A673 (cell line): ENCODE measurements at regions not wholly inside any gene's neighbourhood (a gene's known extent, or its start where the extent isn't known, plus 50 kb on each side); places are given as distances from the start of the nearest gene placed in this dataset.

Experiments
- BruUV-seq: library from RNA; stranded (reverse); fragments of 400-500 nt; replicated peaks from 2 replicates; lab custom pipeline; 2021; lab: Mats Ljungman, UMichigan
- CTCF ChIA-PET: fragments of 300-600 bp; sonication (Branson Sonifier 250); formaldehyde crosslinking; loops from one replicate; lab custom pipeline; 2022; ENCODE audit warnings: antibody characterized with exemption; lab: Charles Lee
- POLR2A ChIA-PET: fragments of 300-600 bp; sonication (Branson Sonifier 250); formaldehyde crosslinking; loops from one replicate; lab custom pipeline; 2022; ENCODE audit warnings: antibody characterized with exemption; ENCODE audit not compliant: low non-redundant PET; lab: Charles Lee
- DNase-seq: peaks from one replicate; pipeline ENCODE4 v3.0.0-alpha.2; 2015; ENCODE audit warnings: low spot score
- H3K27ac ChIP-seq: fragments of 200-600 bp; sonication (generic); 2 replicates; pipeline ENCODE4 v1.5.1; 2016; ENCODE audit warnings: mixed run types, low read depth, mild to moderate bottlenecking, mixed read lengths, antibody characterized with exemption, low read length; ENCODE audit not compliant: poor library complexity, severe bottlenecking
- H3K27me3 ChIP-seq: fragments of 200-600 bp; sonication (generic); replicated peaks from 2 replicates; pipeline ENCODE4 v1.6.1; 2017; ENCODE audit warnings: mixed run types, low read depth, mild to moderate bottlenecking, mixed read lengths, antibody characterized with exemption, low read length; ENCODE audit not compliant: insufficient read depth, poor library complexity
- H3K36me3 ChIP-seq: fragments of 200-600 bp; sonication (generic); 2 replicates; pipeline ENCODE4 v1.6.1; 2016; ENCODE audit warnings: mixed run types, mild to moderate bottlenecking, mixed read lengths, antibody characterized with exemption, low read length; ENCODE audit not compliant: insufficient read depth, poor library complexity, severe bottlenecking
- H3K4me1 ChIP-seq: fragments of 200-600 bp; sonication (generic); 2 replicates; pipeline ENCODE4 v1.6.1; 2017; ENCODE audit warnings: mixed run types, mild to moderate bottlenecking, mixed read lengths, antibody characterized with exemption, low read length; ENCODE audit not compliant: insufficient read depth, poor library complexity, severe bottlenecking
- H3K4me3 ChIP-seq: fragments of 200-600 bp; sonication (generic); 2 replicates; pipeline ENCODE4 v1.5.1; 2016; ENCODE audit warnings: low read depth, mixed run types, mild to moderate bottlenecking, mixed read lengths, low read length; ENCODE audit not compliant: poor library complexity, severe bottlenecking
- H3K9me3 ChIP-seq: fragments of 200-600 bp; sonication (generic); 2 replicates; pipeline ENCODE4 v1.6.1; 2016; ENCODE audit warnings: mixed run types, low read depth, mild to moderate bottlenecking, mixed read lengths, antibody characterized with exemption, low read length; ENCODE audit not compliant: poor library complexity, severe bottlenecking
- CTCF ChIP-seq: fragments of 300-800, 200-600 bp; sonication (generic); conservative IDR thresholded peaks from 2 replicates; pipeline ENCODE4 v1.5.1; 2017; ENCODE audit warnings: low read depth, mild to moderate bottlenecking, antibody characterized with exemption, low read length, moderate library complexity, mixed read lengths
- EZH2 ChIP-seq: fragments of 200-600 bp; sonication (generic); IDR thresholded peaks from 2 replicates; pipeline ENCODE4 v1.6.1; 2017; ENCODE audit warnings: borderline replicate concordance, low read depth, mild to moderate bottlenecking, mixed read lengths, antibody characterized with exemption, low read length; ENCODE audit not compliant: poor library complexity, severe bottlenecking
- intact Hi-C: fragments of 100-400 bp; cut with micrococcal nuclease; formaldehyde crosslinking; loops from one replicate; pipeline ENCODE4 v1.10.0; 2022; ENCODE audit not compliant: unreplicated experiment

DNA sequence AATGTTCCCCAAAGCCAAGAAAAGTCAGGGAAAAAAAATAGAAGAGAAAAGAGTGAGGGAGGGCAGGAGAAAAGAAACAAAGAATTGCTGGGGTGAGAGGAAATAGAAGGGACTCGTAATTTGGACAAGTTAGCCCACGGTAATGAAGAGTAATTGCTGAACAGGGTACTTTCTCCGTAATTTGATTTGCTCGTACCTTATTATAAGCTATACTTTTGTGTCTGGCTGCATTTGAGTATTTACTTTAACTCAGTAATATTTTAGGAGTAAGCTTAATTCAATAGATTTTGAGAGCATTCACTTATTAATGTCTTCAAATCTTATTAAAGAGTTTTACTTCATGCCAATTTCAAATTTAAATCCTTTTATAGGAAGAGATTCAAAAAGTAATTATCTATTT lies 527.5 kb downstream of the COL11A1 start:
- DNase-seq, result no peak
- TF ChIP-seq EZH2 (no peak), CTCF (no peak)
- ChIA-PET CTCF (no interaction called here), POLR2A (no interaction called here)
- Histone ChIP-seq H3K4me1 (peaks cover 1% of the 10 kb centered on the region), H3K36me3 (no peaks in the 10 kb centered on the region), H3K9me3 (no peaks in the 10 kb centered on the region), H3K27me3 (no peaks in the 10 kb centered on the region), H3K27ac (no peak overlapping the region), H3K4me3 (no peak overlapping the region)
- intact Hi-C loops, result no loop called here
- no TSS peak for BruUV-seq

GRCh38 chr1:102578804-102579203 lies 529.5 kb downstream of the COL11A1 start:
- CTCF ChIA-PET, result no interaction called here
- no peak for TF ChIP-seq CTCF
- Histone ChIP-seq H3K9me3 (no peaks in the 10 kb centered on the region), H3K27me3 (no peaks in the 10 kb centered on the region), H3K27ac (no peak overlapping the region), H3K4me3 (no peak overlapping the region), H3K36me3 (no peaks in the 10 kb centered on the region), H3K4me1 (no peaks in the 10 kb centered on the region)
- DNase-seq, result no peak
- BruUV-seq, result no TSS peak
- POLR2A ChIA-PET, result no interaction called here
- intact Hi-C loops, result no loop called here

- no peak overlapping the region for H3K27ac ChIP-seq
- TF ChIP-seq CTCF (no peak), EZH2 (no peak)
- no peaks in the 10 kb centered on the region for H3K9me3 ChIP-seq
- BruUV-seq, result no TSS peak
- H3K4me3 ChIP-seq, result no peak overlapping the region
- H3K27me3 ChIP-seq, result no peaks in the 10 kb centered on the region
- ChIA-PET CTCF (no interaction called here), POLR2A (no interaction called here)
- no peak for DNase-seq
- intact Hi-C loops, result no loop called here
- H3K4me1 ChIP-seq, result no peaks in the 10 kb centered on the region
- no peaks in the 10 kb centered on the region for H3K36me3 ChIP-seq
These were observed 535.7 kb downstream of the COL11A1 start for GRCh38 chr1:102572637-102573036.
